ENCODE measurements at regions not wholly inside any gene's neighbourhood (a gene's known extent, or its start where the extent isn't known, plus 50 kb on each side); places are given as distances from the start of the nearest gene placed in this dataset.

GRCh38 chr7:46288010-46288409 lies 366.9 kb upstream of the IGFBP3 start:
- H3K9me3 Mint-ChIP-seq (ENCODE audit: unreplicated experiment), result no peaks in the 10 kb centered on the region
- H3K4me3 Mint-ChIP-seq (ENCODE audit: unreplicated experiment), result no peak overlapping the region
- no peak for DNase-seq (ENCODE audit: unreplicated experiment)
- no peak for TF ChIP-seq CTCF (IDR thresholded peaks at IDR 0.05; ENCODE audit: unreplicated experiment)
- H3K4me1 Mint-ChIP-seq (ENCODE audit: insufficient read depth, unreplicated experiment), result peaks cover 35% of the 10 kb centered on the region
- no TSS peak for BruUV-seq (replicated peaks)
- H3K27ac Mint-ChIP-seq (ENCODE audit: low read depth, unreplicated experiment), result no peak overlapping the region
- H3K36me3 Mint-ChIP-seq (ENCODE audit: insufficient read depth, unreplicated experiment), result no peaks in the 10 kb centered on the region
- ChIA-PET CTCF (interaction anchor here (0.7 to 1.2 kb wide), 3 partner anchors 24 to 68 kb away, joined by 3 to 4 read pairs (median 3); no protein-coding TSS in a partner anchor), POLR2A (interaction anchor here (0.7 kb wide), 1 partner anchor 119 kb away, joined by 4 read pairs; no protein-coding TSS in a partner anchor)
- intact Hi-C loops (cut with micrococcal nuclease), result no loop called here
- H3K27me3 Mint-ChIP-seq (ENCODE audit: insufficient read depth, unreplicated experiment), result no peaks in the 10 kb centered on the region

- no TSS peak for BruUV-seq (replicated peaks)
- POLR2A ChIA-PET, result interaction anchor here (1.5 to 2.3 kb wide), 3 partner anchors 27 to 126 kb away, joined by 4 to 6 read pairs (median 6); no protein-coding TSS in a partner anchor
- H3K9me3 Mint-ChIP-seq (ENCODE audit: unreplicated experiment), result no peaks in the 10 kb centered on the region
- intact Hi-C loops (cut with micrococcal nuclease), result no loop called here
- peaks cover 25% of the 10 kb centered on the region for H3K4me1 Mint-ChIP-seq (ENCODE audit: insufficient read depth, unreplicated experiment)
- H3K4me3 Mint-ChIP-seq (ENCODE audit: unreplicated experiment), result no peak overlapping the region
- no peak for DNase-seq (ENCODE audit: unreplicated experiment)
- no peaks in the 10 kb centered on the region for H3K27me3 Mint-ChIP-seq (ENCODE audit: insufficient read depth, unreplicated experiment)
- no peak for TF ChIP-seq CTCF (IDR thresholded peaks at IDR 0.05; ENCODE audit: unreplicated experiment)
- no peaks in the 10 kb centered on the region for H3K36me3 Mint-ChIP-seq (ENCODE audit: insufficient read depth, unreplicated experiment)
- CTCF ChIA-PET, result interaction anchor here (1.0 to 1.3 kb wide), 6 partner anchors 14 to 370 kb away, joined by 3 to 5 read pairs (median 4); no protein-coding TSS in a partner anchor
- H3K27ac Mint-ChIP-seq (ENCODE audit: low read depth, unreplicated experiment), result no peak overlapping the region
These were observed 365.9 kb upstream of the IGFBP3 start for GRCh38 chr7:46286957-46287356.

- Mint-ChIP-seq H3K4me1 (ENCODE audit: insufficient read depth, unreplicated experiment) (peaks cover 19% of the 10 kb centered on the region), H3K9me3 (ENCODE audit: unreplicated experiment) (no peaks in the 10 kb centered on the region), H3K4me3 (ENCODE audit: unreplicated experiment) (no peak overlapping the region), H3K27me3 (ENCODE audit: insufficient read depth, unreplicated experiment) (no peaks in the 10 kb centered on the region), H3K27ac (ENCODE audit: low read depth, unreplicated experiment) (no peak overlapping the region), H3K36me3 (ENCODE audit: insufficient read depth, unreplicated experiment) (no peaks in the 10 kb centered on the region)
- peak; percentile 22 for DNase-seq (ENCODE audit: unreplicated experiment)
- CTCF ChIA-PET, result interaction anchor here (0.9 to 1.3 kb wide), 8 partner anchors 14 to 370 kb away, joined by 3 to 8 read pairs (median 4); no protein-coding TSS in a partner anchor
- POLR2A ChIA-PET, result interaction anchor here (1.5 to 2.3 kb wide), 4 partner anchors 9 to 125 kb away, joined by 4 to 6 read pairs (median 6); no protein-coding TSS in a partner anchor
- intact Hi-C loops (cut with micrococcal nuclease), result no loop called here
- no TSS peak for BruUV-seq (replicated peaks)
- TF ChIP-seq CTCF (IDR thresholded peaks at IDR 0.05; ENCODE audit: unreplicated experiment), result no peak
These were observed 365.3 kb upstream of the IGFBP3 start for GRCh38 chr7:46286356-46286755.

- no peaks in the 10 kb centered on the region for H3K27me3 Mint-ChIP-seq (ENCODE audit: insufficient read depth, unreplicated experiment)
- no peak overlapping the region for H3K27ac Mint-ChIP-seq (ENCODE audit: low read depth, unreplicated experiment)
- H3K36me3 Mint-ChIP-seq (ENCODE audit: insufficient read depth, unreplicated experiment), result no peaks in the 10 kb centered on the region
- DNase-seq (ENCODE audit: unreplicated experiment), result peak; percentile 4
- H3K4me3 Mint-ChIP-seq (ENCODE audit: unreplicated experiment), result no peak overlapping the region
- TF ChIP-seq CTCF (IDR thresholded peaks at IDR 0.05; ENCODE audit: unreplicated experiment), result no peak
- no TSS peak for BruUV-seq (replicated peaks)
- ChIA-PET POLR2A (interaction anchor here (0.6 to 2.3 kb wide), 6 partner anchors 9 to 357 kb away, joined by 4 to 6 read pairs (median 5); no protein-coding TSS in a partner anchor), CTCF (interaction anchor here (0.6 to 1.1 kb wide), 6 partner anchors 19 to 369 kb away, joined by 3 to 8 read pairs (median 4); no protein-coding TSS in a partner anchor)
- H3K9me3 Mint-ChIP-seq (ENCODE audit: unreplicated experiment), result no peaks in the 10 kb centered on the region
- peaks cover 14% of the 10 kb centered on the region for H3K4me1 Mint-ChIP-seq (ENCODE audit: insufficient read depth, unreplicated experiment)
- intact Hi-C loops (cut with micrococcal nuclease), result no loop called here
These were observed 364.8 kb upstream of the IGFBP3 start for GRCh38 chr7:46285878-46286277.
